ENCODE measurements at regions not wholly inside any gene's neighbourhood (a gene's known extent, or its start where the extent isn't known, plus 50 kb on each side); places are given as distances from the start of the nearest gene placed in this dataset.

GRCh38 chr2:114293355-114293754 is 149.1 kb upstream of the DPP10 start:
- no peak for FAIRE-seq
- H3K4me2 ChIP-seq (ENCODE audit: low read depth, low read length) = no peak overlapping the region
- CTCF ChIA-PET (ENCODE audit: low intra/inter-chr PET ratio, low total read pairs) = no interaction called here
- H2AFZ ChIP-seq (ENCODE audit: low read length) = no peak overlapping the region
- no peaks in the 10 kb centered on the region for H4K20me1 ChIP-seq (ENCODE audit: insufficient read depth, low read length)
- ATAC-seq = no peak
- POLR2A ChIA-PET = no interaction called here
- peaks cover 0 to 20% of the 10 kb centered on the region in 2 experiments; a peak in 4 of 5 replicates for H3K27me3 ChIP-seq (ENCODE audit: control insufficient read depth in 1 of 2, insufficient read depth in 2 of 2, low read length in 2 of 2)
- H3K27ac ChIP-seq (ENCODE audit: extremely low read length, insufficient read depth, low read length) = no peak overlapping the region
- H3K9me3 ChIP-seq (ENCODE audit: low read length) = no peaks in the 10 kb centered on the region
- H3K4me3 ChIP-seq (replicated peaks in 1 of 3; ENCODE audit: insufficient read depth in 1 of 3, low read depth in 2 of 3, low read length in 3 of 3) = no peak overlapping the region
- TF ChIP-seq ZNF382 (CRISPR knock-in tag; IDR thresholded peaks at IDR 0.05; ENCODE audit: borderline replicate concordance) (no peak), ZNF674 (CRISPR knock-in tag; IDR thresholded peaks at IDR 0.05; ENCODE audit: low read depth) (no peak), ZNF510 (CRISPR knock-in tag; IDR thresholded peaks at IDR 0.05; ENCODE audit: low read depth) (no peak), AGO2 (optimal IDR thresholded peaks at IDR 0.05; ENCODE audit: low read depth, low read length) (no peak), PAX8 (CRISPR knock-in tag; IDR thresholded peaks at IDR 0.05; ENCODE audit: borderline replicate concordance) (no peak), MIER2 (CRISPR knock-in tag; IDR thresholded peaks at IDR 0.05) (no peak), CEBPG (CRISPR knock-in tag; IDR thresholded peaks at IDR 0.05) (no peak), MBNL3 (CRISPR knock-in tag; conservative IDR thresholded peaks at IDR 0.05) (no peak), MAFF (IDR thresholded peaks at IDR 0.05; ENCODE audit: low read depth, low read length) (no peak), ZNF484 (CRISPR knock-in tag; IDR thresholded peaks at IDR 0.05; ENCODE audit: borderline replicate concordance, low read depth) (no peak), SP140L (CRISPR knock-in tag; IDR thresholded peaks at IDR 0.05; ENCODE audit: borderline replicate concordance) (no peak), SCMH1 (CRISPR knock-in tag; IDR thresholded peaks at IDR 0.05; ENCODE audit: borderline replicate concordance) (no peak), ZMYM2 (CRISPR knock-in tag; IDR thresholded peaks at IDR 0.05) (no peak), ZNF556 (CRISPR knock-in tag; IDR thresholded peaks at IDR 0.05; ENCODE audit: borderline replicate concordance) (no peak), SIX4 (CRISPR knock-in tag; IDR thresholded peaks at IDR 0.05) (no peak), ZNF768 (CRISPR knock-in tag; IDR thresholded peaks at IDR 0.05) (no peak)
- TF ChIP-seq, protein P1, sequence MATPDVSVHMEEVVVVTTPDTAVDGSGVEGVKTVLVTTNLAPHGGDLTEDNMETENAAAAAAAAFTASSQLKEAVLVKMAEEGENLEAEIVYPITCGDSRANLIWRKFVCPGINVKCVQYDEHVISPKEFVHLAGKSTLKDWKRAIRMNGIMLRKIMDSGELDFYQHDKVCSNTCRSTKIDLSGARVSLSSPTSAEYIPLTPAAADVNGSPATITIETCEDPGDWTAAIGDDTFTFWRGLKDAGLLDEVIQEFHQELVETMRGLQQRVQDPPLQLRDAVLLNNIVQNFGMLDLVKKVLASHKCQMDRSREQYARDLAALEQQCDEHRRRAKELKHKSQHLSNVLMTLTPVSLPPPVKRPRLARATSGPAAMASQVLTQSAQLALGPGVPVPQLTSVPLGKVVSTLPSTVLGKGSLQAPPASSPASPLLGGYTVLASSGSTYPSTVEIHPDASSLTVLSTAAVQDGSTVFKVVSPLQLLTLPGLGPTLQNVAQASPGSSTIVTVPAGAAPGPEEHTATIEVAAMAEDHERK (CRISPR knock-in tag; IDR thresholded peaks at IDR 0.05; ENCODE audit: low read depth) = no peak
- TF ChIP-seq, protein P2, sequence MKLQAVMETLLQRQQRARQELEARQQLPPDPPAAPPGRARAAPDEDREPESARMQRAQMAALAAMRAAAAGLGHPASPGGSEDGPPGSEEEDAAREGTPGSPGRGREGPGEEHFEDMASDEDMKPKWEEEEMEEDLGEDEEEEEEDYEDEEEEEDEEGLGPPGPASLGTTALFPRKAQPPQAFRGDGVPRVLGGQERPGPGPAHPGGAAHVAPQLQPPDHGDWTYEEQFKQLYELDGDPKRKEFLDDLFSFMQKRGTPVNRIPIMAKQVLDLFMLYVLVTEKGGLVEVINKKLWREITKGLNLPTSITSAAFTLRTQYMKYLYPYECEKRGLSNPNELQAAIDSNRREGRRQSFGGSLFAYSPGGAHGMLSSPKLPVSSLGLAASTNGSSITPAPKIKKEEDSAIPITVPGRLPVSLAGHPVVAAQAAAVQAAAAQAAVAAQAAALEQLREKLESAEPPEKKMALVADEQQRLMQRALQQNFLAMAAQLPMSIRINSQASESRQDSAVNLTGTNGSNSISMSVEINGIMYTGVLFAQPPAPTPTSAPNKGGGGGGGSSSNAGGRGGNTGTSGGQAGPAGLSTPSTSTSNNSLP (IDR thresholded peaks at IDR 0.05; ENCODE audit: low read depth, low read length) = no peak
- 53% methylated on average over 5 of the region's 5 CpGs for WGBS (ENCODE audit: low lambda C conversion rate)
- no TSS peak for BruUV-seq (replicated peaks)
- in situ Hi-C loops (cut with HindIII; ENCODE audit: extremely low pct_ligation_motif_present, low pct_unique_long_range_greater_than_20kb) (no loop called here), intact Hi-C loops (cut with micrococcal nuclease; ENCODE audit: unreplicated experiment) (no loop called here)
- no peak overlapping the region for H3K9ac ChIP-seq (ENCODE audit: insufficient read depth, low read depth, low read length)
- no peaks in the 10 kb centered on the region for H3K36me3 ChIP-seq (replicated peaks in 1 of 2; ENCODE audit: control insufficient read depth in 1 of 2, insufficient read depth in 2 of 2, low read length in 2 of 2)
- no peaks in the 10 kb centered on the region for H3K79me2 ChIP-seq (ENCODE audit: insufficient read depth, low read length)
- DNase-seq (ENCODE audit: low spot score) = no peak
- no peaks in the 10 kb centered on the region for H3K4me1 ChIP-seq (ENCODE audit: insufficient read depth, low read length)
